ENCODE measurements at regions not wholly inside any gene's neighbourhood (a gene's known extent, or its start where the extent isn't known, plus 50 kb on each side); places are given as distances from the start of the nearest gene placed in this dataset.

- TF ChIP-seq CTCF (IDR thresholded peaks at IDR 0.05; ENCODE audit: low read depth, low read length): no peak
- TF ChIP-seq EZH2phosphoT487 (IDR thresholded peaks at IDR 0.05; ENCODE audit: low read depth): no peak
Measured at GRCh38 chr16:35187665-35188225, 1728.3 kb downstream of the TP53TG3F start.

Data from OCI-LY3 (cell line).